Fibroblast of pulmonary artery (primary cell): ENCODE measurements at regions not wholly inside any gene's neighbourhood (a gene's known extent, or its start where the extent isn't known, plus 50 kb on each side); places are given as distances from the start of the nearest gene placed in this dataset.

ENCODE experiments used
- DNase-seq: peaks from one replicate; pipeline ENCODE4 v3.0.0-alpha.2; 2010; ENCODE audit warnings: low read depth
- H3K4me3 ChIP-seq: replicated peaks from 2 replicates; pipeline ENCODE4 v1.5.1; 2011; ENCODE audit warnings: low read depth, mild to moderate bottlenecking, control low read depth, low read length, moderate library complexity
- TF ChIP-seq, protein P1 (sequence below): IDR thresholded peaks from 2 replicates; pipeline ENCODE4 v1.5.1; 2011; ENCODE audit warnings: mild to moderate bottlenecking, control low read depth, low read length, inconsistent platforms; ENCODE audit errors: missing control alignments

DNA sequence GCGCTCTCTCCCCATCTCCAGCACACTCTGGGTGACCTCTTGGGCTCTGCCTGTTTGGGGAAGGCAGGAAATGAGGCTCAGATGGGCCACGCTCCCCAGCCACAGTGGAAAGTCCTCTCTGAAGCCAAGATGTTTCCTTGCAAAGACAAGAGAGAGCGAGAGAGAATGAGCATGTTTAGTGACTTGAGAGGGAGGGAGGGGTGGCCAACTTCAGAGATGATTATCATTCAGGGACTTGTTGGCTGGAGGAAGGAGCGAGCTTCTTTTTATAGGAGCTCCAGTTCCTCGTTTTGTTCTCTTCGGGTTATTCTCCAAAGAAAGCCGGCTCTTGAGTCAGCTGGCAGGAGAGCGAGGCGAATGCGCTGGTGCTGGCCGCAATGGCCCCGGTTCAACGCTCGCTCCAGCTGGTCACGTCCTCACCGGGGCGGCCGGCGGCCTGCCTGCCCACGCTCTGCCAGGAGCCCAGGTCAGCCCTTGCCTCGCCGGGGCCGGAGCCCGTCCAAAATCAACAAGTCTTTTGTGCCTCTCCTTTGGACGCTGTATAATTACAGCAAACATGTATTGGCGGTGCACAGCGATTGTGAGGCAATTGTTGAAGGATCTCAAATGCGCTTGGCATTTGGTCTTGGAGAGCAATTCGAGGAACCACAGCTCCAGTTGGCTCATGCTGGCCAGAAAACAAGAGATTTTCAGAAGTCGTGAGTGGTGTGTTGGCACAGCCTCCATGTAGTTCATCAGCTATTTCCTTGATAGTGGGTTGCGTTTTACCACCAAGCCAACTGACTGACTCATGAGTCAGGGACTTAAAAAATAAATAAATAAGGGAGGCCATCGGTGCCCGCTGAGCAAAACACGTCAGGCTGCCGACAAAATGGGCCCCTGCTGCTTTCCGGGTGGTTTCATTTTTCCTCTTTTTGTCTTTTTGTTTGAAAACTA lies 288.6 kb downstream of the UACA start:
- H3K4me3 ChIP-seq: no peak overlapping the region
- DNase-seq: peak; percentile 92
- TF ChIP-seq, protein P1, sequence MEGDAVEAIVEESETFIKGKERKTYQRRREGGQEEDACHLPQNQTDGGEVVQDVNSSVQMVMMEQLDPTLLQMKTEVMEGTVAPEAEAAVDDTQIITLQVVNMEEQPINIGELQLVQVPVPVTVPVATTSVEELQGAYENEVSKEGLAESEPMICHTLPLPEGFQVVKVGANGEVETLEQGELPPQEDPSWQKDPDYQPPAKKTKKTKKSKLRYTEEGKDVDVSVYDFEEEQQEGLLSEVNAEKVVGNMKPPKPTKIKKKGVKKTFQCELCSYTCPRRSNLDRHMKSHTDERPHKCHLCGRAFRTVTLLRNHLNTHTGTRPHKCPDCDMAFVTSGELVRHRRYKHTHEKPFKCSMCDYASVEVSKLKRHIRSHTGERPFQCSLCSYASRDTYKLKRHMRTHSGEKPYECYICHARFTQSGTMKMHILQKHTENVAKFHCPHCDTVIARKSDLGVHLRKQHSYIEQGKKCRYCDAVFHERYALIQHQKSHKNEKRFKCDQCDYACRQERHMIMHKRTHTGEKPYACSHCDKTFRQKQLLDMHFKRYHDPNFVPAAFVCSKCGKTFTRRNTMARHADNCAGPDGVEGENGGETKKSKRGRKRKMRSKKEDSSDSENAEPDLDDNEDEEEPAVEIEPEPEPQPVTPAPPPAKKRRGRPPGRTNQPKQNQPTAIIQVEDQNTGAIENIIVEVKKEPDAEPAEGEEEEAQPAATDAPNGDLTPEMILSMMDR: no peak

DNA sequence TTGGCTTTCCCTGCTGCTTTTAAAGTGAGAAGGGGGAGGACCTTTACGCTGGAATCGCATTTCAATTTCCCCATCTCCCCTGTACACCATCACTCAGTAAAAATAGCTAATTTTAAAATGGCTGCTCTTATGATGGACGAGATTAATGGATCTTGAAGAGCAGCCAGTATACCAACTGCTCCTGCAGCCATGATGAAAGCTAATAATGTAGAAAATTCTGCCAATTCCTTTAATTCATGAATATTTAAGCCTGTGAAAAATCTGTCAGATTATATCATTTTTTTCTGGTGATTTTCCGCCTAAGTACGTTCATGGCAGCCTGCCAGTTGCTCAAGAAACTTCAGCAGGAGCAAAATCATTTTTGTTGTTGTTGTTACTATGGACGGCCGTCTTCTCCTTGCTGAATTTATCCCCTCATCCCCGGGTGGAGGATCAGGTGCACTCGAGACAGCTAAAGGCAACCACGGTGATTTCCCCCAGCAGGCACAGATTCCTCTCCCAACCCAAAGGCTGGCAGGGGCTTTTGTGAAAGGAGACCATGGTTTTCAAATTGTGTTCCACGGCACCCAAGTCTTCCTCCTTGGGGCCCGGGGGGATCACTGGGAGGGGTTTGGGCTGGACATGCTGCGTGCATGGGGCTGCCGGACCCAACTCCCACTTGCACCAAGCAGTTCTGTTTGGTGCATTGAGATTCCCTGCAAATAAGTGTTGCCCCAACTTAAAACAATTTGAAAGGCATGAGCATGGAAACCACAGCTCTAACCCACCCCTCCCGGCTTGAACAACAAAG lies 289.6 kb downstream of the UACA start:
- H3K4me3 ChIP-seq: no peak overlapping the region
- peak; percentile 55 for DNase-seq
- TF ChIP-seq, protein P1: no peak

DNA sequence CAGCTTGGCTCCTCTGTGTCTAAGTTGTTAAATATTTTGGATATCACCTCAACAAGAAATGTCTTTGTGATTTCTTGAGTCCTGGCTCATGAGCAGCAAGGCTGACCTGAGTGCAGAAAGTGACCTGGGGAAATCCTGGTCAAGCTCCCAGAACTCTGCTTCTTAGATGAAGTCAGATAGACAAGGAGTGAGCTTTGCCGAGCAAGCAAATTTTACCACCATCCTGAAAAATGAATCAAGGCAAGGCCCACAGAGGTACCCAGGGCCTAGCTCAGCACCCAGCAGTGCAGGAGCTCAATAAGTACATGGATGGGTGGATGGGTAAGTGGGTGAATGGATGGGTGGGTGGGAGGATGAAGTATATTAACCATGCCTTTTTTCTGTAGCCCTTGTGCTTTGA lies 291.8 kb downstream of the UACA start:
- H3K4me3 ChIP-seq: no peak overlapping the region
- DNase-seq: no peak
- TF ChIP-seq, protein P1: no peak

DNA sequence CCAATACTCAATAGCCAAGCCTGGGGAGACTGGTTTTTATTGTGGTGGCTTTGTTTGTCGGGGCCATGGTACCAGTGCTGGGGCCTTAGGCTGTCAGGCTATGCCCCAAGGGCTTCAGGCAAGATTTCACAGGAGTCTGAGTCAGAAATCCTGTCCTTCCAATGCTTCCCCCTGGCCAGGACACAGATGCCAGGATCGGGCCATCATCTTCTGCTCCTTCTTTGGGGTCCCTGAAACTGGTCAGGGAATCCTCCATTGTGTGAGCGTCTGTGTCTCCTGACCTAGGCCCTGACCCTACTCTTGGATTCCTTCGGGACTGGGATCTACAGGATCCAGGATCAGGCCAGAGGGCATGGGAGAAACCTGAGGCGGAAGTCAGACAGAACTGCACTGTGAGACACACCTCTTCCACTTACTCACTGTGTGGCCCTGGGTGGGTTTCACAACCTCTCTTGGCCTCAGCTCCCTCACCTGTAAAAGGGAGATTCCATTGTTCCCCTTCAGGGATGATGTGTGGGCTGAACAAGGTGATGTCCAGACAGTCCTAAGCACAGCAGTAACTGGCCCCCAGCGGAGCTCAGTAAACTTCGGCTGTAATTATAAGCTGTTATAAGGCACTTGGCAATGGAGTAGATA lies 292.7 kb downstream of the UACA start:
- DNase-seq: no peak
- no peak overlapping the region for H3K4me3 ChIP-seq
- TF ChIP-seq, protein P1: no peak

DNA sequence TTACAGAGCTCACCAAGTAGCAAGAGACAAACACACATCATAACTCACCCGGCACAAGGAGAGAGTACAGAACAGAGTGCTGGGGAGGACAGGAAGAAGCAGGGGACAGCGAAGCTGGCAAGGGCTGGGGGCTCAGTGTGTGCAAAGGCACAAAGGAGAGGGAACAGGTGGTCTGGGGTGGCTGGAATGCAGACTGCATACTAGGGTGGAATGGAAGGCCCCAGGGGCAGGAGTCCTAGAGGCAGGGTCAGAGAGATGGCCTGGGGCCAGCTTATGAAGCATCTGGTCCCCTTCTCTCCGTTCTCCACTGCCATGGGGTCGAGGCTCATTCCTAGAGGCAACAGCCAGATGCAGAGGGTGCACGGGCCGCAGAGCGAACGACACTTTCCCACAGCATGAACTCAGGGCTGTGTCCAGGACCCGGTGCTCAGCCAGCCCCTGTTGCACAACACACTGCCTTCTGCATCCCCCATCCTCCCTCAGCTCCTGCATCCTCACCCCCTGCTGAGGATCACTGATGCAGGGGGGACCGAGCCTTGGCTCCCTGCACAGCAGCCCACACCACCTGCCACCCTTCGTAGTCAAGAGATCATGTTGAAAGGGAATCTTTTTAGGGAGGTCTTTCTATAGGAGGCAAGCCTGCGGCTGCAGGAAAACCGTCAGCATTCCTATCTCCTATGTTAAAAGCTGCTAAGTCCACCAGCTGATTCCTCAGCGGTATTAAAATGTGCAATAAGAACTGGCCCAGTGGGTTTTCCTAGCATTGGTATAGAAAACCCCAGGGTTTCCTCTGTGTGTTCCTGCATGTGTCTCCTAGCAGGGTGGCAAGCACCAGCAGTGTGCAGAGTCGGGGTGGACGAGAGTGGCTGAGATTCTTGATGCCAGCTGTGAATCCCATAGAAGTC lies 293.5 kb downstream of the UACA start:
- DNase-seq: no peak
- H3K4me3 ChIP-seq: no peak overlapping the region
- TF ChIP-seq, protein P1: no peak

DNA sequence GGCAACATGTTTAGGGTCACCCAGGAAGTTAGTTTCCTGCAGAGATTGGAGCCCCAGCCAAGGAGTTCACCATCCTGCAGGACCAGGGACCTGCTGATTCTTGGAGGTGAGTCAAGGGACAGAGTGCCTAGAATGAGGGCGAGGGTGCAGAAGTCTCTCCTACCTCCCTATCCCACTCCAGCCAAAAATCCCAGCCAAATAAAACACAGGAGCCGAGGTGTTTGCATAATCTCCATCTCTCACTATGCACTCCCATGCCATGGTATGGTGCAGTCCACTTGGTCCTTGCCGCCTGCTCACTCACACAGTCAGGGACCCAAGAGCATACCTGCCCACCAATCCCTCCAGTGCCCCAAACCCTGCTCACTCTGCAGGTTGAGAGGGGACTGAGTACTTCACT lies 294.2 kb downstream of the UACA start:
- DNase-seq: no peak
- TF ChIP-seq, protein P1: no peak
- H3K4me3 ChIP-seq: no peak overlapping the region
